Smooth muscle cell (in vitro differentiated cells): ENCODE measurements at regions not wholly inside any gene's neighbourhood (a gene's known extent, or its start where the extent isn't known, plus 50 kb on each side); places are given as distances from the start of the nearest gene placed in this dataset.

Experiments used
- DNase-seq: peaks from one replicate; lab custom pipeline; 2025; ENCODE audit not compliant: unreplicated experiment; lab: John Stamatoyannopoulos, UW
- H2AFZ ChIP-seq: fragments of 200-600 bp; sonication (generic); 2 replicates; pipeline ENCODE4 v1.6.0; 2016; ENCODE audit warnings: antibody characterized with exemption, low read depth, mild to moderate bottlenecking
- H3F3A ChIP-seq: fragments of 200-600 bp; sonication (generic); 2 replicates; pipeline ENCODE4 v1.6.0; 2017; ENCODE audit warnings: antibody characterized with exemption, low read depth
- H3K27ac ChIP-seq: fragments of 200-600 bp; sonication (generic); 2 replicates; pipeline ENCODE4 v1.5.1; 2016; ENCODE audit warnings: low read depth, mild to moderate bottlenecking
- H3K27me3 ChIP-seq: fragments of 200-600 bp; sonication (generic); 2 replicates; pipeline ENCODE4 v1.6.1; 2016; ENCODE audit warnings: low read depth, mild to moderate bottlenecking
- H3K36me3 ChIP-seq: fragments of 200-600 bp; sonication (generic); 2 replicates; pipeline ENCODE4 v1.5.1; 2016; ENCODE audit warnings: low read depth
- H3K4me1 ChIP-seq: fragments of 200-600 bp; sonication (generic); 2 replicates; pipeline ENCODE4 v1.5.1; 2016; ENCODE audit warnings: low read depth
- H3K4me2 ChIP-seq: fragments of 200-600 bp; sonication (generic); 2 replicates; pipeline ENCODE4 v1.6.0; 2016; ENCODE audit warnings: mild to moderate bottlenecking
- H3K4me3 ChIP-seq: fragments of 200-600 bp; sonication (generic); 2 replicates; pipeline ENCODE4 v1.5.1; 2016; ENCODE audit warnings: mild to moderate bottlenecking
- H3K79me2 ChIP-seq: fragments of 200-600 bp; sonication (generic); 2 replicates; pipeline ENCODE4 v1.6.0; 2016; ENCODE audit warnings: low read depth, mild to moderate bottlenecking
- H3K9ac ChIP-seq: fragments of 200-600 bp; sonication (generic); 2 replicates; pipeline ENCODE4 v1.6.0; 2016; ENCODE audit warnings: low read depth
- H3K9me3 ChIP-seq: fragments of 200-600 bp; sonication (generic); replicated peaks from 2 replicates; pipeline ENCODE4 v1.5.1; 2016; ENCODE audit warnings: low read depth
- H4K20me1 ChIP-seq: fragments of 200-600 bp; sonication (generic); 2 replicates; pipeline ENCODE4 v1.6.0; 2016; ENCODE audit warnings: low read depth
- WGBS: methylation state at CpG from one replicate; pipeline ENCODE4 v1.1.7; 2016; ENCODE audit warnings: low lambda C conversion rate; 5-methylcytosine and 5-hydroxymethylcytosine counted together
- TF ChIP-seq, protein P1 (sequence below): fragments of 200-600 bp; sonication (generic); IDR thresholded peaks from 2 replicates; pipeline ENCODE4 v1.5.1; 2017; ENCODE audit warnings: borderline replicate concordance, mild to moderate bottlenecking, antibody characterized with exemption; ENCODE audit not compliant: insufficient read depth, poor library complexity, severe bottlenecking

DNA sequence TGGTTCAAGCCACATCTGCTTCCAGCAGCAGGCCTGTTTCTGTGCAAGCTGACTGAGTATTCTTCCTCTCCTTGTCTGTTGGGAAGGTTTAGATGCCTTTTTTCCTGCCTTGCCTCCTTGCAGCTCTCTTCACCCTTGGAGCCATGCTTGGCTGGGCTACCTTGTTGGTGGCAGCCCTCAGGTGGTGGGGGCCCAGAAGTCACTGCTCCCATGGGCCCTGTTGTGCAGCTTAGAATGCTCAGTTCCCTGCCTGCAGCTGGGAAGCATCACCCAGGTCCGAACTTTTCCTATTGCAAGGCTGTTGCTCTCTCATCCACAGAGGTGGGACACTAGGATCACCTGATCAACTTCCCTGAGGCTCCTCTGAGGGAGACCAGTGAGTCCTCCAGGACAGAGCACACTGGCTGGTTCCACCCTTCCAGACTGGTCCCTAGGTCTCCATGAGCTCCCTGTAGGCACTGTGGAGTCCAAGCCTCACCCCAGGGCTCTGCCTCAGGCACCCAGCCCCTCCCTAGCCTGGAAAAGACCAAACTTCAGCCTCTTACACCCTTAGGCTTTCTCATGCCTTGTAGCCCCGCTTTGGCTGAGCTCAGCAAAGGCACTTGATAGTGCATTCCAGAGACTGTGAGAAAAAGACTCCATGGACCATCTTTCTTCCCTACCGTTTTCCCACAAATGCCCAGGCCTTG lies 219.3 kb upstream of the SH3BP4 start:
- peaks cover 7% of the 10 kb centered on the region for H3K9me3 ChIP-seq
- H3K4me2 ChIP-seq: no peak overlapping the region
- no peak for DNase-seq
- H3K4me1 ChIP-seq: no peaks in the 10 kb centered on the region
- TF ChIP-seq, protein P1, sequence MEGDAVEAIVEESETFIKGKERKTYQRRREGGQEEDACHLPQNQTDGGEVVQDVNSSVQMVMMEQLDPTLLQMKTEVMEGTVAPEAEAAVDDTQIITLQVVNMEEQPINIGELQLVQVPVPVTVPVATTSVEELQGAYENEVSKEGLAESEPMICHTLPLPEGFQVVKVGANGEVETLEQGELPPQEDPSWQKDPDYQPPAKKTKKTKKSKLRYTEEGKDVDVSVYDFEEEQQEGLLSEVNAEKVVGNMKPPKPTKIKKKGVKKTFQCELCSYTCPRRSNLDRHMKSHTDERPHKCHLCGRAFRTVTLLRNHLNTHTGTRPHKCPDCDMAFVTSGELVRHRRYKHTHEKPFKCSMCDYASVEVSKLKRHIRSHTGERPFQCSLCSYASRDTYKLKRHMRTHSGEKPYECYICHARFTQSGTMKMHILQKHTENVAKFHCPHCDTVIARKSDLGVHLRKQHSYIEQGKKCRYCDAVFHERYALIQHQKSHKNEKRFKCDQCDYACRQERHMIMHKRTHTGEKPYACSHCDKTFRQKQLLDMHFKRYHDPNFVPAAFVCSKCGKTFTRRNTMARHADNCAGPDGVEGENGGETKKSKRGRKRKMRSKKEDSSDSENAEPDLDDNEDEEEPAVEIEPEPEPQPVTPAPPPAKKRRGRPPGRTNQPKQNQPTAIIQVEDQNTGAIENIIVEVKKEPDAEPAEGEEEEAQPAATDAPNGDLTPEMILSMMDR: no peak
- H3K4me3 ChIP-seq: no peak overlapping the region
- H3K27ac ChIP-seq: no peak overlapping the region
- no peaks in the 10 kb centered on the region for H3K79me2 ChIP-seq
- H3K36me3 ChIP-seq: no peaks in the 10 kb centered on the region
- H3K27me3 ChIP-seq: no peaks in the 10 kb centered on the region
- no peak overlapping the region for H2AFZ ChIP-seq
- 88% methylated on average over 3 of the region's 3 CpGs for WGBS
- no peak overlapping the region for H3K9ac ChIP-seq
- no peaks in the 10 kb centered on the region for H3F3A ChIP-seq
- H4K20me1 ChIP-seq: no peaks in the 10 kb centered on the region

DNA sequence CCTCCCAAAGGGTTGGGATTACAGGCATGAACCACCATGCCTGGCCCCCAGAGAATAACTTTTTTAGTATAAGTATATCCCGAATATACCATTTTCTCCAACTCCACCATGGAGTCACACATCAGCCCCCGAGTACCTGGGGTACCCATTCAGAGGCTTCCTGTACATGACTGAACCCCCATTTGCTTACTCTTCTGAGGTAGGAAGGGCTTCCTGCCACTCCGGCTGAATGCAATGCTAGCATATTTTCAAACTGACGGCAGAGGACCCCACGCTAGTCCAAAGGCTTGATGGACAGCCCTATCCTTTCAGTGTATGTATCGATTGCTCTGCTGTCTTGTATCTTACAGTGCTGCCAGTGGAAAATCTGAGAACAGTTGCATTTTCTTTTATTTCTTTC lies 220.6 kb upstream of the SH3BP4 start:
- no peaks in the 10 kb centered on the region for H3K36me3 ChIP-seq
- WGBS: 94% methylated on average over 6 of the region's 6 CpGs
- no peak overlapping the region for H3K9ac ChIP-seq
- no peaks in the 10 kb centered on the region for H3K27me3 ChIP-seq
- H3K4me1 ChIP-seq: no peaks in the 10 kb centered on the region
- H3K9me3 ChIP-seq: peaks cover 7% of the 10 kb centered on the region
- TF ChIP-seq, protein P1: no peak
- no peaks in the 10 kb centered on the region for H3K79me2 ChIP-seq
- no peak overlapping the region for H3K4me2 ChIP-seq
- no peak overlapping the region for H2AFZ ChIP-seq
- H4K20me1 ChIP-seq: no peaks in the 10 kb centered on the region
- H3K27ac ChIP-seq: no peak overlapping the region
- no peak for DNase-seq
- no peak overlapping the region for H3K4me3 ChIP-seq
- H3F3A ChIP-seq: no peaks in the 10 kb centered on the region

DNA sequence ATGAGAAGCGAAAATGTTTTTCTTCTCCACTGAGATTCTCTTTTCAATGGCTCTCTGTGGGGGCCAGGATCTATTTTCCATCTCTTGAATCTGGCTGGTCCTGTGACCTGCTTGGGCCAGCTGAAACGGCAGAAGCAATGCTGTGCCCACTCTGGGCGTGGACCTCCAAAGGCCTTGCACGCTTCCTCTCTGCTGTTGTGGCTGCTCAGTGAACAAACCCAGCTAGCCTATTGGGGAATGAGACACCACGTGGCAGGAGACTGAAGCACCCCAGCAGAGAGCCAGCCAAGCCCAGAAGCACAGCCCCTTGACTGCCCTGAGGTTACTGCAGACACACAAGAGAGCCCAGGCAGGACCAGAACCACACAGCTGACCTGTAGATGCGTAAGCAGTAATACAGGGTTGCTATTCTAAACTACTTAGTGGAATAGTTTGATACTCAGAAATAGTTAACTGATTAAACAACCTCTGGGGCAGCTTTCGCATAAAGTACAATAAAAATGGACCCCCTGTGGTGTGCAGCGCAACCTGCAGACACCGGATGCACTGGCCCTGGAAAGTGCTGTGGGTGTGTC lies 221.7 kb upstream of the SH3BP4 start:
- Histone ChIP-seq H3K9me3 (peaks cover 2% of the 10 kb centered on the region), H3K4me1 (no peaks in the 10 kb centered on the region), H3F3A (no peaks in the 10 kb centered on the region), H3K4me2 (no peak overlapping the region), H3K27ac (no peak overlapping the region), H4K20me1 (no peaks in the 10 kb centered on the region), H3K4me3 (no peak overlapping the region), H3K36me3 (no peaks in the 10 kb centered on the region), H3K9ac (no peak overlapping the region), H2AFZ (no peak overlapping the region), H3K27me3 (no peaks in the 10 kb centered on the region), H3K79me2 (no peaks in the 10 kb centered on the region)
- TF ChIP-seq, protein P1: no peak
- DNase-seq: no peak
- WGBS: 86% methylated on average over 9 of the region's 9 CpGs
